OCI-LY3 (cell line): ENCODE measurements at regions not wholly inside any gene's neighbourhood (a gene's known extent, or its start where the extent isn't known, plus 50 kb on each side); places are given as distances from the start of the nearest gene placed in this dataset.

Experiments
- EZH2phosphoT487 ChIP-seq: fragments of 200-600 bp; shearing (Covaris generic); IDR thresholded peaks from 2 replicates; pipeline ENCODE4 v1.6.1; 2018; ENCODE audit warnings: antibody characterized with exemption, mixed run types, low read depth
- TF ChIP-seq, protein P1 (sequence below): fragments of 200-600, 300-600 bp; sonication (generic); IDR thresholded peaks from 2 replicates; pipeline ENCODE4 v1.5.1; 2014; ENCODE audit warnings: antibody characterized with exemption, low read length, low read depth

- TF ChIP-seq, protein P1, sequence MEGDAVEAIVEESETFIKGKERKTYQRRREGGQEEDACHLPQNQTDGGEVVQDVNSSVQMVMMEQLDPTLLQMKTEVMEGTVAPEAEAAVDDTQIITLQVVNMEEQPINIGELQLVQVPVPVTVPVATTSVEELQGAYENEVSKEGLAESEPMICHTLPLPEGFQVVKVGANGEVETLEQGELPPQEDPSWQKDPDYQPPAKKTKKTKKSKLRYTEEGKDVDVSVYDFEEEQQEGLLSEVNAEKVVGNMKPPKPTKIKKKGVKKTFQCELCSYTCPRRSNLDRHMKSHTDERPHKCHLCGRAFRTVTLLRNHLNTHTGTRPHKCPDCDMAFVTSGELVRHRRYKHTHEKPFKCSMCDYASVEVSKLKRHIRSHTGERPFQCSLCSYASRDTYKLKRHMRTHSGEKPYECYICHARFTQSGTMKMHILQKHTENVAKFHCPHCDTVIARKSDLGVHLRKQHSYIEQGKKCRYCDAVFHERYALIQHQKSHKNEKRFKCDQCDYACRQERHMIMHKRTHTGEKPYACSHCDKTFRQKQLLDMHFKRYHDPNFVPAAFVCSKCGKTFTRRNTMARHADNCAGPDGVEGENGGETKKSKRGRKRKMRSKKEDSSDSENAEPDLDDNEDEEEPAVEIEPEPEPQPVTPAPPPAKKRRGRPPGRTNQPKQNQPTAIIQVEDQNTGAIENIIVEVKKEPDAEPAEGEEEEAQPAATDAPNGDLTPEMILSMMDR = no peak
- TF ChIP-seq EZH2phosphoT487 = no peak
Measured at GRCh38 chr21:20250337-20250736, 747.9 kb upstream of the NCAM2 start.
